D341Med (cell line): ENCODE measurements at regions not wholly inside any gene's neighbourhood (a gene's known extent, or its start where the extent isn't known, plus 50 kb on each side); places are given as distances from the start of the nearest gene placed in this dataset.

Experiments
- DNase-seq: peaks from one replicate; pipeline ENCODE4 v3.0.0; 2012; ENCODE audit warnings: low spot score

DNA sequence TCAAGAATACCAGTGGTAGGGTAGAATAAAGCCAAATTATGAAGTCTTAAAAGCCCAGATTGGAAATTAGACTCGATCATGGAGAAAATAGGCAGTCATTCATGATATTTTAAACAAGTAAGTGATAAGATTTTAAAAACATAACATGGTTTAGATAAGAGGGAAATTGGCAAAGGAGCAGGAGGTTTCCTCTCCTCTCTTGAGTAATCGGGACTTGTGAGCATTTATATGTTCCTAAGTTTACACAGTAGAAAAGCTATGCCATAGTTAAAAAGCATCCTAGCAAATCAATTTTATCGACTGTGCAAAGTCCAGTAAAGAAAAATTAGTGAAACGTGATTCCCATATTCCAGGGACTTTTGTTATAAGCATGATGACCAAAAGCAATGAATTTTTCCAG is 313.2 kb downstream of the AHR start:
- DNase-seq, result no peak

DNA sequence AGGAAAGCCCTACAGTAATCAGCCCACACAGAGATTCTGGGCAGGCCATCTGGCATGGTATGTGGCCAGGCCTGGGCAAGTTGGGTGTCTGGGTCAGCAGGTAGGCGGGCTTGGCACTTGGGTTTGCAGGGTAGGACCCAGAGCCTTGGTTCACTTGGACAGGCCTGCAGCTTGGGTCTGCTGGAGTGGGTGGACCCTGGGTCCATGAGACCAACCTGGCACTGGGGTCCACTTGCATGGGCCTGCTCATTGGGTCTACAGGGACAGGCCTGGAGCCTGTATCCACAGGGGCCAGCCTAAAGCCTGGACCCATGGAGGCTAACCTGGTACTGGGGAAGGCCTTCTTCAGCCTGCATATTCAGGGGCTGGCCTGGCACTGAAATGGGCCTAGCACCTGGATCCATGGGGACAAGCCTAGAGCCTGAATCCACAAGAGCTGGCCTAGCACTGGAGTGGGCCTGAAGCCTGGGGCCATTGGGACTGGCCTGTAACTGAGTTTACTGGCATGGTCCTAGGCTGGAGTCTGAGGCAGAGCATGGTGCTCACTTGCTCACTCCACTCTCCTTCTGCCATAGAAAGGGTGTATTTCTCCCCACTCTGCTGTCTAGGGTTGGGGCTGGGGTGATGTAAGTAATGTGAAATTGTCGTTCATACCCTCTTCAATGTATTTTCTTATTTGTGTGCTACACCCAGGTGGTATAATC is 315.0 kb downstream of the AHR start:
- DNase-seq, result no peak

GRCh38 chr7:17617380-17617779 is 318.9 kb downstream of the AHR start:
- DNase-seq, result no peak

- no peak for DNase-seq
Measured at GRCh38 chr7:17617857-17618651, 319.6 kb downstream of the AHR start.

- DNase-seq, result no peak
Measured at GRCh38 chr7:17618652-17618974, 320.2 kb downstream of the AHR start.

GRCh38 chr7:17619196-17619818 is 320.9 kb downstream of the AHR start:
- DNase-seq, result no peak

GRCh38 chr7:17620566-17620965 is 319.7 kb downstream of the SNX13 start:
- DNase-seq, result no peak

- DNase-seq, result no peak
Measured at GRCh38 chr7:17622451-17622850, 317.8 kb downstream of the SNX13 start.

- no peak for DNase-seq
Measured at GRCh38 chr7:17623546-17624185, 316.6 kb downstream of the SNX13 start.

DNA sequence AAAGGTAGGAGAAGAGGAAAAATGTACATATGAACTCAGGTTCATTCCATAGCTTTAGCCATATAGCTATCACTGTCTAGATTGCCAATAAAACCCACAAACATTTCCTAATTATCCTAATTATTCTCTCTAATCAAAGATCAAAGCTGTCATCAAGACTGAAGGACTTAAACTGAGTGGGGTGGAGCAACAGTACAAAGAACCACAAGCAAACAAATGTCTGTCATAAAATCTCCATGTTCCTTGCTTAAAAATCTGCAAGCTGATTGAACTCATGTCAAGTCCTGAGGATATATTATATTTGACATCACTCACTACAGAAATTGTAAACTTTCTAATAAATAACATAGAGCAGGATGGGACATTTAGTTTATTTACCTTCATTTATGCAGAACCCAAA is 315.9 kb downstream of the SNX13 start:
- no peak for DNase-seq

DNA sequence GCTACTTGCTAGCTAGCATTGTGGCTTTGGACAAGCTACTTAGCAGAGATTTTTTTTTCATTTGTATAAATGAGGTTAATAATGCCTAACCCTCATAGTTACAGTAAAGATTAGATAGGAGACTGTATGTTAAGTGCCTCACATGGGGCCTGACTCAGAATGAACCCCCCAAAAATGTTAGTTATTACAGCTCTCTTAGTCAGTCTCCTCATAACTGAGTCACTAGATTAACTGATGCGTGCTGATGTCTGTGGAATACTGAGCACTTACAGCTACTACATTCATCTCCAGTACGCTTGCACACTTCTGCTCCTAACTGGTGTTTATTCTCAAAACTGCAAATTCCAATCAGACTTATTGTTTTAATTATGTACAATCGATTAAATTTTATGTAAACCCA is 315.3 kb downstream of the SNX13 start:
- DNase-seq, result no peak

DNA sequence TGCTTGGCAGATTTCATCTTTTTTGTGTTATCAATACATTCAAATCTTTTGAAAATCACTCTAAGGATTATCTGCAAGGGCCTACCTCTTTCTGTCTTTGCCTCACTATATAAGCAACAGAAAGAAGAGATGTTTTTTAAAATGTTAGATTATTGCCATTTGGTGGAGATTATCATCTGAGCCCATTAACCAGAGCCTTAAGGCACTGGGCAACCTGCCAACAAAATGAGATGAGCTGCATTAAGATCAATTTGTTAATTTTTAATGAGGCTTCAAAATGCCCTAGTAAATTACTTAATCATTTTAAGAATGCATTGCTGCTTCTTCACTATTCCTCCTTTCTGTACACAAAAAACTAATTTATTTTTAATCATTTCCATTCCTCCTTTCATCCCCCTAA is 314.1 kb downstream of the SNX13 start:
- no peak for DNase-seq

DNA sequence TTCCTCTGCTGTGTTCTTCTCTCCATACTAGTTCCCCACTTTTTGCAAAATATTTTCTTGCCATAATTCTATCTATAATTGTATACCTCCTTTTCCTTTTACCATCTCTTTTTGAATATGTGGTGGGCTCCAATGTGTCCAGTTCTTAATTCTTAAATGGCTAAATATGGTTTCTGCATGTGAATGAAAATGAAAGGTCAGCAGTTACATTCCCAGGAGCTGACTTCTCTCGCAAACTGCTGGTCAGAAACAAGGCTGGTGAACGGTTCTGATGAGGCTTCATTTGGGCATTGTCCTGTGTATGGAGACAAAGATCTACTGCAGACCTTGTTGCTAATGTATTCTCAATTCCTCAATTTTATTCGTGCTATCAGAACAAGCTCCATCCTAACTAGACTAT is 309.2 kb downstream of the SNX13 start:
- no peak for DNase-seq

- no peak for DNase-seq
Measured at GRCh38 chr7:17632384-17632783, 307.9 kb downstream of the SNX13 start.

DNA sequence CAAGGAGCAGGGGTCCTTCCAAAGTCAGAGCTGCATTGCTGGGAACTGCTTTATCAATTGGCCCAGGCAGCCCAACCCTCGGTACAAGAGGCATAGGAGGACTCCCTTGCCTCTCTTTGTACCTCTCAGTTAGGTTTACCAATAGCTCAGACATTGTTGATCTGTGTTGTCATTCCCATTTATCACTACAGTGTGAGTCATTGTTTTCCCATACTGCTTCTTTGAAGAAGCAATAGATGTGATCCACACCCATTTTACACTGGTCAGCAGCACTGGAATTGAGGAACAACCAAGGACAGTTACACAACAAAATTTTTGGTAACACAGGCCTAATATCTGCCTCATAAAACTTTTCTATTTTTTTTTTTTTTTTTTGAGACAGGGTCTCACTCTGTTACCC is 307.2 kb downstream of the SNX13 start:
- no peak for DNase-seq

DNA sequence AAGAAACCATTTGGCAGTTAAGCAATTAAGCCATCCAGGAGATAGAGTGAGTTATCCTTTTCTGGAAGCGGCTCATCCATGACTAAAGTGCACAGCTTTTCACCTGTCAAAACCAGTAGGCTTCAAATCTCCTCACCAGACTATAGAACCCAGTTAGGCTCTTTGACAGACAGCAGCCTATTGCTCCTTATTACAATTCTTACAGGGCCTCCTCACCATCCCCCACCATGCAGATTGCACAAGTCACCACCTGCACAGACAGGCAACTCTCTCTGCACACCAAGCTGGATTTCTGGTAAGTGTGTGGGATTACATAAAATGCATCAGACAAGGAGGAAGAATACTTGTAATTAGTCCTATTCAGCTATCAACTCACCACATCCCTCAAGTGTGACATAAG is 301.6 kb downstream of the SNX13 start:
- DNase-seq, result no peak

DNA sequence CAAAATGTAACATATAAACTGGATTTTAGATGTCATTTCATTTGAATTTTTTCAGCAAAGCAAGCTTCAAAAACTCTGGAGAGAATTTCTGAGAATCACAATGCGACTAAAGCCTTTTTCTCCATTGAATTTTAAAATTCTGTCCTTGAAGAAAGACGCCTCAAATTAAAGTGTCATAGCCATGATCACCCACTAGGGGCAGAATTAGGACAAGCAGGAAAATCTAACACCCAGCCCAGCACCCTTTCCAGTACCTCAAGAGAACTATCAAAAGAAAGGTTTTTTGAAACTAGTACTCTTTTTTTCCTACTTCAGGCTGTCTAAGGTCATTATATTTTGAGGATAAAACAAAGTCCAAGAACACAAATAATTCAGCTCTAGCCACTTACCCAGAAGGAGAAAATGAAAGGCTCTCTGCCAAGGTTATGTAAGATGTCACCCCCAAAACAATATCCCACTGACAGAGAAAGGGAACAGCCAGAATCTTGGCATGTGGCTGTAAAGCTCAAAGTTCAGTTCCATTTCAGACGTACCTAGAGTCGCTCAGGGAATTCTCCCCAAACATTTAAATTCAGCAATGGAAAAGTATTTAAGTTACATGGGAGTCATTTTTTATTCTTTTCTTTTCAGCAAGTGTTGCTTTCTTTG is 299.4 kb downstream of the SNX13 start:
- peak; percentile 55 for DNase-seq

GRCh38 chr7:17645500-17645899 is 294.8 kb downstream of the SNX13 start:
- no peak for DNase-seq

DNA sequence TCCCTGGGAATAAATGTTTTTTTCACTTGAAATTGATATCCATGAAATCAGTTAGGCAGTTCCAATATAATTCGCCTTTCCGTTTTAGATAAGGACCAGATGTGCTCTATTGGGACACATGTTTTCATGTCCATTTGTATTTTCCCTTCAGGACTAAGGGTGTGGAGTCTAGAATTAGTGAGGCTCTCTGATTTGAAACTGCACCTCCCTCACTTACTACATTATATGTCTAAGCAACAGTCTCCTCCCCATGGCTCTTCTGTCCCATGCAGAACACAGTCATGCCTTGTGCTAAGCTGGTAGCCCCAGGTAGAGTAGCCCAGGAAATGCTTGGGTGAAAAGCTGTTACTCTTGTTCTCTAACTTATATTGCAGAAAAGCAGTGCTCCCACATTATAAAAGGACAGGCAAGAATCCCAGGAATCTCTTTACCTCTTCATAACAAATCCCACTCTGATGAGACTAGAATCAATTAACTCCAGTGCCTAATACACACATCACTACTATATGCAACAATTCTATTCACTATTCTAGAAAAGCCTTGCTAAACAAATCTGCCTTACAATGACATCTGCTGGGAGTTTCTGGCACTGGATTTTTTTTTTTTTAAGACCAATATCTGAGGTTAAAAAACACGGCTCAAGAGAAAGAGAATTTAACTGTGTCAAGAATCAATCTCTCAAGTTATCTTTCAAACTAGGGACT is 293.9 kb downstream of the SNX13 start:
- no peak for DNase-seq

- no peak for DNase-seq
Measured at GRCh38 chr7:17651341-17651740, 289.0 kb downstream of the SNX13 start.

- DNase-seq, result no peak
Measured at GRCh38 chr7:17651863-17652385, 288.4 kb downstream of the SNX13 start.

GRCh38 chr7:17654940-17655339 is 285.4 kb downstream of the SNX13 start:
- DNase-seq, result no peak
